Spleen (tissue), 7 donors: ENCODE measurements at regions not wholly inside any gene's neighbourhood (a gene's known extent, or its start where the extent isn't known, plus 50 kb on each side); places are given as distances from the start of the nearest gene placed in this dataset.

ENCODE experiments used
- CTCF ChIP-seq, 11 experiments: fragments of 200-600 bp in 7 of 11; fragments of 450-650 bp in 4 of 11; sonication (generic) in 4 of 11; IDR thresholded peaks in 8 of 11; conservative IDR thresholded peaks in 3 of 11; 1 replicate in 7 of 11; 2 replicates in 4 of 11; pipeline versions ENCODE4 v1.4.0 to v1.8.0; 2016 to 2021; ENCODE audit warnings: antibody characterized with exemption in 11 of 11, inconsistent platforms in 4 of 11, mild to moderate bottlenecking in 1 of 11
- POLR2A ChIP-seq, 3 donors: fragments of 450-650 bp; IDR thresholded peaks; one replicate each; pipeline ENCODE4 v1.5.1; 2017; ENCODE audit warnings: antibody characterized with exemption in 3 of 3, mild to moderate bottlenecking in 1 of 3
- POLR2AphosphoS5 ChIP-seq, 3 donors: sonication (generic); formaldehyde crosslinking; IDR thresholded peaks; one replicate each; pipeline ENCODE4 v1.5.1; 2017; ENCODE audit warnings: antibody characterized with exemption in 3 of 3
- donor health status: DM: no; HTN: no; CAD: no; lungs with moderate emphysema.
- donor health status: DM: no; HTN: no; CAD: no.
- donor health status: DM: no; HTN: no; CAD: no.

- no peak for TF ChIP-seq CTCF (IDR thresholded peaks at IDR 0.05 in 8 of 11, conservative IDR thresholded peaks at IDR 0.05 in 3 of 11)
- TF ChIP-seq POLR2A (IDR thresholded peaks at IDR 0.05) = no peak
- TF ChIP-seq POLR2AphosphoS5 (IDR thresholded peaks at IDR 0.05) = no peak
These were observed 102.4 kb upstream of the DCC start for GRCh38 chr18:52237551-52237950.
